Activated CD8-positive, alpha-beta T cell treated with anti-CD3 and anti-CD28 coated beads for 36 hours (primary cell): ENCODE measurements at regions not wholly inside any gene's neighbourhood (a gene's known extent, or its start where the extent isn't known, plus 50 kb on each side); places are given as distances from the start of the nearest gene placed in this dataset.
A peak's percentile ranks its signal among the peaks of the same experiment; 100 is the strongest.

Experiments
- ATAC-seq: fragments of 200-7000 bp; cut with Tn5 transposase; one replicate; pipeline ENCODE4 v1.10.0; 2021; ENCODE audit warnings: mild to moderate bottlenecking, moderate library complexity
- CTCF ChIA-PET: fragments of 350-600 bp; sonication (Branson Sonifier 250); formaldehyde crosslinking; loops from one replicate; lab custom pipeline; 2021; ENCODE audit warnings: antibody characterized with exemption; lab: Charles Lee
- POLR2A ChIA-PET: fragments of 350-600 bp; sonication (Branson Sonifier 250); formaldehyde crosslinking; loops from one replicate; lab custom pipeline; 2021; ENCODE audit warnings: antibody characterized with exemption; lab: Charles Lee
- DNase-seq: peaks from one replicate; pipeline ENCODE4 v3.0.0-alpha.2; 2020
- H3K27ac Mint-ChIP-seq: one replicate; pipeline ENCODE4 v1.8.0; 2021; ENCODE audit warnings: mild to moderate bottlenecking, mixed read lengths
- H3K27me3 Mint-ChIP-seq: one replicate; pipeline ENCODE4 v1.8.0; 2021; ENCODE audit warnings: mixed read lengths
- H3K36me3 Mint-ChIP-seq: one replicate; pipeline ENCODE4 v1.8.0; 2021; ENCODE audit warnings: low read depth, mixed read lengths
- H3K4me1 Mint-ChIP-seq: one replicate; pipeline ENCODE4 v1.8.0; 2021; ENCODE audit warnings: low read depth, mixed read lengths
- H3K4me3 Mint-ChIP-seq: one replicate; pipeline ENCODE4 v1.8.0; 2021; ENCODE audit warnings: mild to moderate bottlenecking, moderate library complexity, mixed read lengths
- H3K9me3 Mint-ChIP-seq: one replicate; pipeline ENCODE4 v1.8.0; 2021; ENCODE audit warnings: mixed read lengths
- intact Hi-C: fragments of 100-400 bp; cut with micrococcal nuclease; formaldehyde crosslinking; loops from one replicate; pipeline ENCODE4 v1.10.0; 2022
- TF ChIP-seq, protein P1 (sequence below): fragments of 200-600 bp; IDR thresholded peaks from one replicate; pipeline ENCODE4 v1.8.0; 2022; ENCODE audit warnings: antibody characterized with exemption, mild to moderate bottlenecking

DNA sequence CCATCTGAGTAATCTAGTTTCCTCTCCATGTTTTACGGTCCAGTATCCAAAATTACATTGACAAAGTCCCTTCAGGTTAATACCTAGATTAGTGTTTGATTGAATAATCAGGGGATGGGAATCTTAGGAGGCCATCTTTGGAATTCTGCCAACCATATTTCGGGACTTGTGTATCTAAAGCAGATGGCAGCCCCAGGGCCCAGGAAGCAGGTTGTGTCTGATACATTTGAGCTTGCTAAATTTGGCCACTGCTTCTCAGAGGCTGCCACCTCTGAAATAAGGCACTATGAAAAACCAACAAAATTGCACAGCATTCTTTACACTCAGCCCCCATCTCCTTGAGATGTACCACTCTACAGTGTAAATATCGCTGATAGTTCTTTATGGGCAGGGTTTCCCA lies 102.1 kb downstream of the ASB9 start:
- POLR2A ChIA-PET: no interaction called here
- H3K36me3 Mint-ChIP-seq: peaks cover 3% of the 10 kb centered on the region
- H3K4me3 Mint-ChIP-seq: no peak overlapping the region
- CTCF ChIA-PET: no interaction called here
- TF ChIP-seq, protein P1, sequence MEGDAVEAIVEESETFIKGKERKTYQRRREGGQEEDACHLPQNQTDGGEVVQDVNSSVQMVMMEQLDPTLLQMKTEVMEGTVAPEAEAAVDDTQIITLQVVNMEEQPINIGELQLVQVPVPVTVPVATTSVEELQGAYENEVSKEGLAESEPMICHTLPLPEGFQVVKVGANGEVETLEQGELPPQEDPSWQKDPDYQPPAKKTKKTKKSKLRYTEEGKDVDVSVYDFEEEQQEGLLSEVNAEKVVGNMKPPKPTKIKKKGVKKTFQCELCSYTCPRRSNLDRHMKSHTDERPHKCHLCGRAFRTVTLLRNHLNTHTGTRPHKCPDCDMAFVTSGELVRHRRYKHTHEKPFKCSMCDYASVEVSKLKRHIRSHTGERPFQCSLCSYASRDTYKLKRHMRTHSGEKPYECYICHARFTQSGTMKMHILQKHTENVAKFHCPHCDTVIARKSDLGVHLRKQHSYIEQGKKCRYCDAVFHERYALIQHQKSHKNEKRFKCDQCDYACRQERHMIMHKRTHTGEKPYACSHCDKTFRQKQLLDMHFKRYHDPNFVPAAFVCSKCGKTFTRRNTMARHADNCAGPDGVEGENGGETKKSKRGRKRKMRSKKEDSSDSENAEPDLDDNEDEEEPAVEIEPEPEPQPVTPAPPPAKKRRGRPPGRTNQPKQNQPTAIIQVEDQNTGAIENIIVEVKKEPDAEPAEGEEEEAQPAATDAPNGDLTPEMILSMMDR: no peak
- no peak for DNase-seq
- H3K27ac Mint-ChIP-seq: no peak overlapping the region
- peaks cover 5% of the 10 kb centered on the region for H3K9me3 Mint-ChIP-seq
- intact Hi-C loops: no loop called here
- H3K4me1 Mint-ChIP-seq: peaks cover 8% of the 10 kb centered on the region
- ATAC-seq: no peak
- no peaks in the 10 kb centered on the region for H3K27me3 Mint-ChIP-seq

DNA sequence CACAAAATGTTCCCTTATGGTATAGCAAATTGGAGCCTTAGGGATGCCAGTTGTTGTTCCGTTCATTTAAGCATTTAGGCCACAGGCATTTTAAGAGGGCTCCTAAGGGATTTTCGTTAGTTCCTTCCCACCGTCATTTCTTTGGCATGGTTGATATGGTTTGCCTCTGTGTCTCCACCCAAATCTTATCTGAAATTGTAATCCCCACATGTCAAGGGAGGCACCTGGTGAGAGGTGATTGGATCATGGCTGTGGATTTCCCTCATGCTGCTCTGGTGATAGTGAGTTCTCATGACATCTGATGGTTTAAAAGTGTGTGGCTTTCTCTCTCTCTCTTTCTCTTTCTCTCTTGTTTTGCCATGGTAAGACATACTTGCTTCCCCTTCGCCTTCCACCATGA lies 104.1 kb downstream of the ASB9 start:
- intact Hi-C loops: no loop called here
- ChIA-PET CTCF (no interaction called here), POLR2A (no interaction called here)
- no peak overlapping the region for H3K4me3 Mint-ChIP-seq
- H3K27me3 Mint-ChIP-seq: no peaks in the 10 kb centered on the region
- DNase-seq: no peak
- peaks cover 11% of the 10 kb centered on the region for H3K4me1 Mint-ChIP-seq
- no peak for ATAC-seq
- H3K27ac Mint-ChIP-seq: no peak overlapping the region
- peaks cover 3% of the 10 kb centered on the region for H3K36me3 Mint-ChIP-seq
- H3K9me3 Mint-ChIP-seq: peaks cover 5% of the 10 kb centered on the region
- TF ChIP-seq, protein P1: no peak

GRCh38 chrX:15163131-15163530 lies 106.8 kb downstream of the ASB9 start:
- DNase-seq: no peak
- H3K27me3 Mint-ChIP-seq: no peaks in the 10 kb centered on the region
- H3K27ac Mint-ChIP-seq: no peak overlapping the region
- H3K36me3 Mint-ChIP-seq: peaks cover 5% of the 10 kb centered on the region
- TF ChIP-seq, protein P1: no peak
- no peak overlapping the region for H3K4me3 Mint-ChIP-seq
- no peak for ATAC-seq
- H3K9me3 Mint-ChIP-seq: peaks cover 5% of the 10 kb centered on the region
- ChIA-PET POLR2A (no interaction called here), CTCF (interaction anchor here (0.9 to 1.0 kb wide), 2 partner anchors 19 to 20 kb away, joined by 3 read pairs; no protein-coding TSS in a partner anchor)
- peaks cover 22% of the 10 kb centered on the region for H3K4me1 Mint-ChIP-seq
- intact Hi-C loops: no loop called here

- H3K9me3 Mint-ChIP-seq: no peaks in the 10 kb centered on the region
- peaks cover 2% of the 10 kb centered on the region for H3K36me3 Mint-ChIP-seq
- no peak for ATAC-seq
- POLR2A ChIA-PET: no interaction called here
- CTCF ChIA-PET: interaction anchor here (1.0 kb wide), 1 partner anchor 18 kb away, joined by 3 read pairs; no protein-coding TSS in a partner anchor
- no peak for DNase-seq
- H3K27me3 Mint-ChIP-seq: no peaks in the 10 kb centered on the region
- H3K27ac Mint-ChIP-seq: no peak overlapping the region
- H3K4me3 Mint-ChIP-seq: no peak overlapping the region
- intact Hi-C loops: no loop called here
- peaks cover 30% of the 10 kb centered on the region for H3K4me1 Mint-ChIP-seq
- TF ChIP-seq, protein P1: no peak
Measured at GRCh38 chrX:15160558-15161095, 109.3 kb downstream of the ASB9 start.

- Mint-ChIP-seq H3K4me1 (peaks cover 32% of the 10 kb centered on the region), H3K36me3 (peaks cover 3% of the 10 kb centered on the region), H3K27ac (peak overlapping the region; percentile 89), H3K27me3 (no peaks in the 10 kb centered on the region), H3K4me3 (peak overlapping the region; percentile 65), H3K9me3 (no peaks in the 10 kb centered on the region)
- intact Hi-C loops: loop anchor here (2.0 to 10.0 kb wide), 2 partner anchors 46 to 86 kb away; no protein-coding TSS in a partner anchor
- CTCF ChIA-PET: interaction anchor here (1.7 kb wide), 1 partner anchor 43 kb away, joined by 5 read pairs; no protein-coding TSS in a partner anchor
- DNase-seq: peak; percentile 41
- TF ChIP-seq, protein P1: no peak
- ATAC-seq: peak; percentile 90
- POLR2A ChIA-PET: interaction anchor here (1.2 kb wide), 1 partner anchor 16 kb away, joined by 5 read pairs; no protein-coding TSS in a partner anchor
Measured at GRCh38 chrX:15158736-15159406, 111.0 kb downstream of the ASB9 start.
